ENCODE measurements at regions not wholly inside any gene's neighbourhood (a gene's known extent, or its start where the extent isn't known, plus 50 kb on each side); places are given as distances from the start of the nearest gene placed in this dataset.

GRCh38 chr2:12949406-12949805 is 232.7 kb downstream of the TRIB2 start:
- H3K9me2 ChIP-seq (replicated peaks; ENCODE audit: control insufficient read depth, low read length), result no peaks in the 10 kb centered on the region
- no peak overlapping the region for H3K27ac ChIP-seq (ENCODE audit: low read depth, low read length)
- TF ChIP-seq CTCF (IDR thresholded peaks at IDR 0.05; ENCODE audit: low read depth, low read length, poor library complexity, severe bottlenecking) (no peak), EZH2phosphoT487 (IDR thresholded peaks at IDR 0.05; ENCODE audit: borderline replicate concordance, low read length) (no peak)

GRCh38 chr2:12950174-12950573 is 233.4 kb downstream of the TRIB2 start:
- Histone ChIP-seq H3K9me3 (ENCODE audit: control insufficient read depth, insufficient read depth, low read length) (no peaks in the 10 kb centered on the region), H3F3A (ENCODE audit: control insufficient read depth, insufficient read depth) (no peaks in the 10 kb centered on the region), H3K4me2 (ENCODE audit: low read length) (no peak overlapping the region)

More at GRCh38 chr2:12949406-12949805, 232.7 kb downstream of the TRIB2 start:
- H3K79me2 ChIP-seq (ENCODE audit: control insufficient read depth, low read length), result no peaks in the 10 kb centered on the region
- H3K4me2 ChIP-seq (ENCODE audit: low read length), result no peak overlapping the region
- H3K27me3 ChIP-seq (ENCODE audit: control insufficient read depth, low read length), result peaks cover 17% of the 10 kb centered on the region
- no peaks in the 10 kb centered on the region for H3K4me1 ChIP-seq (ENCODE audit: control insufficient read depth, low read length)
- H4K20me1 ChIP-seq (ENCODE audit: control insufficient read depth, insufficient read depth, low read depth, low read length), result no peaks in the 10 kb centered on the region
- H3K4me3 ChIP-seq (ENCODE audit: low read length), result no peak overlapping the region
- H3K36me3 ChIP-seq (ENCODE audit: control insufficient read depth, low read length), result no peaks in the 10 kb centered on the region
- no peaks in the 10 kb centered on the region for H3F3A ChIP-seq (ENCODE audit: control insufficient read depth, insufficient read depth)
- no peaks in the 10 kb centered on the region for H3K9me3 ChIP-seq (ENCODE audit: control insufficient read depth, insufficient read depth, low read length)

GRCh38 chr2:12950957-12951656 is 234.4 kb downstream of the TRIB2 start:
- TF ChIP-seq CTCF (IDR thresholded peaks at IDR 0.05; ENCODE audit: low read depth, low read length, poor library complexity, severe bottlenecking), result no peak
- TF ChIP-seq EZH2phosphoT487 (IDR thresholded peaks at IDR 0.05; ENCODE audit: borderline replicate concordance, low read length), result no peak
- no peaks in the 10 kb centered on the region for H3F3A ChIP-seq (ENCODE audit: control insufficient read depth, insufficient read depth)
- H3K27ac ChIP-seq (ENCODE audit: low read depth, low read length), result no peak overlapping the region
- no peaks in the 10 kb centered on the region for H3K79me2 ChIP-seq (ENCODE audit: control insufficient read depth, low read length)
- peaks cover 17% of the 10 kb centered on the region for H3K27me3 ChIP-seq (ENCODE audit: control insufficient read depth, low read length)
- H3K36me3 ChIP-seq (ENCODE audit: control insufficient read depth, low read length), result no peaks in the 10 kb centered on the region
- no peaks in the 10 kb centered on the region for H4K20me1 ChIP-seq (ENCODE audit: control insufficient read depth, insufficient read depth, low read depth, low read length)
- no peaks in the 10 kb centered on the region for H3K4me1 ChIP-seq (ENCODE audit: control insufficient read depth, low read length)
- no peak overlapping the region for H3K4me3 ChIP-seq (ENCODE audit: low read length)
- no peaks in the 10 kb centered on the region for H3K9me2 ChIP-seq (replicated peaks; ENCODE audit: control insufficient read depth, low read length)
- no peak overlapping the region for H3K4me2 ChIP-seq (ENCODE audit: low read length)
- no peaks in the 10 kb centered on the region for H3K9me3 ChIP-seq (ENCODE audit: control insufficient read depth, insufficient read depth, low read length)

More at GRCh38 chr2:12950174-12950573, 233.4 kb downstream of the TRIB2 start:
- Histone ChIP-seq H3K4me1 (ENCODE audit: control insufficient read depth, low read length) (no peaks in the 10 kb centered on the region), H3K27me3 (ENCODE audit: control insufficient read depth, low read length) (peaks cover 17% of the 10 kb centered on the region), H3K36me3 (ENCODE audit: control insufficient read depth, low read length) (no peaks in the 10 kb centered on the region), H3K4me3 (ENCODE audit: low read length) (no peak overlapping the region), H4K20me1 (ENCODE audit: control insufficient read depth, insufficient read depth, low read depth, low read length) (no peaks in the 10 kb centered on the region), H3K79me2 (ENCODE audit: control insufficient read depth, low read length) (no peaks in the 10 kb centered on the region), H3K9me2 (replicated peaks; ENCODE audit: control insufficient read depth, low read length) (no peaks in the 10 kb centered on the region), H3K27ac (ENCODE audit: low read depth, low read length) (no peak overlapping the region)
- TF ChIP-seq CTCF (IDR thresholded peaks at IDR 0.05; ENCODE audit: low read depth, low read length, poor library complexity, severe bottlenecking) (no peak), EZH2phosphoT487 (IDR thresholded peaks at IDR 0.05; ENCODE audit: borderline replicate concordance, low read length) (no peak)

All from DOHH2 (cell line).